Skeletal muscle satellite cell (primary cell): ENCODE measurements at regions not wholly inside any gene's neighbourhood (a gene's known extent, or its start where the extent isn't known, plus 50 kb on each side); places are given as distances from the start of the nearest gene placed in this dataset.

Source experiments
- H3K27me3 ChIP-seq: 2 replicates; pipeline ENCODE4 v1.7.0; 2013; ENCODE audit warnings: low read length; ENCODE audit not compliant: control insufficient read depth, insufficient read depth
- H3K36me3 ChIP-seq: 2 replicates; pipeline ENCODE4 v1.7.0; 2013; ENCODE audit warnings: mild to moderate bottlenecking, control low read depth, low read length; ENCODE audit not compliant: insufficient read depth
- H3K4me1 ChIP-seq: 2 replicates; pipeline ENCODE4 v1.7.0; 2013; ENCODE audit warnings: low read length; ENCODE audit not compliant: control insufficient read depth, insufficient read depth
- H3K4me2 ChIP-seq: 2 replicates; pipeline ENCODE4 v1.7.0; 2013; ENCODE audit warnings: mild to moderate bottlenecking, low read length
- H3K4me3 ChIP-seq: 2 replicates; pipeline ENCODE4 v1.7.0; 2013; ENCODE audit warnings: low read length
- H3K9ac ChIP-seq: 2 replicates; pipeline ENCODE4 v1.7.0; 2013; ENCODE audit warnings: mild to moderate bottlenecking, low read depth, low read length, moderate library complexity
- H3K9me3 ChIP-seq: replicated peaks from 2 replicates; pipeline ENCODE4 v1.7.0; 2013; ENCODE audit warnings: mild to moderate bottlenecking, control low read depth, low read length

GRCh38 chr11:92357344-92357743 is 132.7 kb downstream of the FAT3 start:
- H3K27me3 ChIP-seq, result no peaks in the 10 kb centered on the region
- H3K36me3 ChIP-seq, result no peaks in the 10 kb centered on the region
- H3K4me1 ChIP-seq, result no peaks in the 10 kb centered on the region
- H3K4me2 ChIP-seq, result no peak overlapping the region
- no peak overlapping the region for H3K4me3 ChIP-seq
- H3K9ac ChIP-seq, result no peak overlapping the region
- H3K9me3 ChIP-seq, result no peaks in the 10 kb centered on the region

- Histone ChIP-seq H3K4me2 (no peak overlapping the region), H3K9ac (no peak overlapping the region), H3K9me3 (no peaks in the 10 kb centered on the region), H3K27me3 (no peaks in the 10 kb centered on the region), H3K4me1 (no peaks in the 10 kb centered on the region), H3K36me3 (no peaks in the 10 kb centered on the region), H3K4me3 (no peak overlapping the region)
These were observed 133.2 kb downstream of the FAT3 start for GRCh38 chr11:92357841-92358240.

- Histone ChIP-seq H3K4me3 (no peak overlapping the region), H3K4me1 (no peaks in the 10 kb centered on the region), H3K4me2 (no peak overlapping the region), H3K27me3 (no peaks in the 10 kb centered on the region), H3K9ac (no peak overlapping the region), H3K36me3 (no peaks in the 10 kb centered on the region), H3K9me3 (no peaks in the 10 kb centered on the region)
These were observed 136.9 kb downstream of the FAT3 start for GRCh38 chr11:92361551-92361950.

- Histone ChIP-seq H3K4me1 (no peaks in the 10 kb centered on the region), H3K4me3 (no peak overlapping the region), H3K9ac (no peak overlapping the region), H3K27me3 (no peaks in the 10 kb centered on the region), H3K36me3 (no peaks in the 10 kb centered on the region), H3K4me2 (no peak overlapping the region), H3K9me3 (no peaks in the 10 kb centered on the region)
These were observed 138.4 kb downstream of the FAT3 start for GRCh38 chr11:92362989-92363388.

GRCh38 chr11:92364177-92364576 is 139.6 kb downstream of the FAT3 start:
- H3K4me2 ChIP-seq, result no peak overlapping the region
- H3K36me3 ChIP-seq, result no peaks in the 10 kb centered on the region
- no peak overlapping the region for H3K4me3 ChIP-seq
- H3K9me3 ChIP-seq, result no peaks in the 10 kb centered on the region
- no peaks in the 10 kb centered on the region for H3K4me1 ChIP-seq
- no peaks in the 10 kb centered on the region for H3K27me3 ChIP-seq
- no peak overlapping the region for H3K9ac ChIP-seq

- Histone ChIP-seq H3K36me3 (no peaks in the 10 kb centered on the region), H3K9me3 (no peaks in the 10 kb centered on the region), H3K4me2 (no peak overlapping the region), H3K9ac (no peak overlapping the region), H3K4me3 (no peak overlapping the region), H3K27me3 (no peaks in the 10 kb centered on the region), H3K4me1 (peaks cover 24% of the 10 kb centered on the region)
These were observed 151.6 kb downstream of the FAT3 start for GRCh38 chr11:92376146-92376599.

GRCh38 chr11:92376680-92377079 is 152.1 kb downstream of the FAT3 start:
- no peak overlapping the region for H3K4me2 ChIP-seq
- no peak overlapping the region for H3K4me3 ChIP-seq
- no peaks in the 10 kb centered on the region for H3K27me3 ChIP-seq
- no peak overlapping the region for H3K9ac ChIP-seq
- H3K36me3 ChIP-seq, result no peaks in the 10 kb centered on the region
- H3K4me1 ChIP-seq, result peaks cover 26% of the 10 kb centered on the region
- no peaks in the 10 kb centered on the region for H3K9me3 ChIP-seq

- H3K4me2 ChIP-seq, result peak overlapping the region; percentile 27
- no peaks in the 10 kb centered on the region for H3K9me3 ChIP-seq
- H3K9ac ChIP-seq, result no peak overlapping the region
- H3K36me3 ChIP-seq, result no peaks in the 10 kb centered on the region
- H3K4me3 ChIP-seq, result peak overlapping the region; percentile 18
- peaks cover 48% of the 10 kb centered on the region for H3K4me1 ChIP-seq
- H3K27me3 ChIP-seq, result no peaks in the 10 kb centered on the region
These were observed 156.3 kb downstream of the FAT3 start for GRCh38 chr11:92380882-92381281.

- Histone ChIP-seq H3K9me3 (no peaks in the 10 kb centered on the region), H3K4me3 (no peak overlapping the region), H3K9ac (no peak overlapping the region), H3K4me2 (no peak overlapping the region), H3K36me3 (no peaks in the 10 kb centered on the region), H3K27me3 (no peaks in the 10 kb centered on the region), H3K4me1 (peaks cover 39% of the 10 kb centered on the region)
These were observed 157.7 kb downstream of the FAT3 start for GRCh38 chr11:92382311-92382710.

- H3K9me3 ChIP-seq, result no peaks in the 10 kb centered on the region
- H3K4me1 ChIP-seq, result peaks cover 39% of the 10 kb centered on the region
- no peak overlapping the region for H3K4me3 ChIP-seq
- no peaks in the 10 kb centered on the region for H3K27me3 ChIP-seq
- H3K36me3 ChIP-seq, result no peaks in the 10 kb centered on the region
- H3K4me2 ChIP-seq, result no peak overlapping the region
- no peak overlapping the region for H3K9ac ChIP-seq
These were observed 158.8 kb downstream of the FAT3 start for GRCh38 chr11:92383430-92383829.

GRCh38 chr11:92384358-92384757 is 159.7 kb downstream of the FAT3 start:
- H3K36me3 ChIP-seq, result no peaks in the 10 kb centered on the region
- H3K9me3 ChIP-seq, result no peaks in the 10 kb centered on the region
- H3K4me2 ChIP-seq, result peak overlapping the region; percentile 58
- H3K9ac ChIP-seq, result peak overlapping the region; percentile 15
- peaks cover 39% of the 10 kb centered on the region for H3K4me1 ChIP-seq
- H3K27me3 ChIP-seq, result no peaks in the 10 kb centered on the region
- no peak overlapping the region for H3K4me3 ChIP-seq

- peak overlapping the region; percentile 58 for H3K4me2 ChIP-seq
- no peaks in the 10 kb centered on the region for H3K9me3 ChIP-seq
- H3K9ac ChIP-seq, result no peak overlapping the region
- H3K4me1 ChIP-seq, result peaks cover 37% of the 10 kb centered on the region
- H3K4me3 ChIP-seq, result no peak overlapping the region
- no peaks in the 10 kb centered on the region for H3K36me3 ChIP-seq
- H3K27me3 ChIP-seq, result no peaks in the 10 kb centered on the region
These were observed 160.2 kb downstream of the FAT3 start for GRCh38 chr11:92384802-92385201.
